Fibroblast of villous mesenchyme (primary cell): ENCODE measurements at regions not wholly inside any gene's neighbourhood (a gene's known extent, or its start where the extent isn't known, plus 50 kb on each side); places are given as distances from the start of the nearest gene placed in this dataset.

ENCODE experiments used
- DNase-seq: peaks from one replicate; pipeline ENCODE4 v3.0.0-alpha.2; 2010; ENCODE audit warnings: low read depth
- H3K4me3 ChIP-seq: 2 replicates; pipeline ENCODE4 v1.5.1; 2011; ENCODE audit warnings: low read depth, mild to moderate bottlenecking, low read length
- CTCF ChIP-seq: IDR thresholded peaks from 2 replicates; pipeline ENCODE4 v1.5.1; 2012; ENCODE audit warnings: low read depth, mild to moderate bottlenecking, low read length; ENCODE audit not compliant: insufficient read depth

DNA sequence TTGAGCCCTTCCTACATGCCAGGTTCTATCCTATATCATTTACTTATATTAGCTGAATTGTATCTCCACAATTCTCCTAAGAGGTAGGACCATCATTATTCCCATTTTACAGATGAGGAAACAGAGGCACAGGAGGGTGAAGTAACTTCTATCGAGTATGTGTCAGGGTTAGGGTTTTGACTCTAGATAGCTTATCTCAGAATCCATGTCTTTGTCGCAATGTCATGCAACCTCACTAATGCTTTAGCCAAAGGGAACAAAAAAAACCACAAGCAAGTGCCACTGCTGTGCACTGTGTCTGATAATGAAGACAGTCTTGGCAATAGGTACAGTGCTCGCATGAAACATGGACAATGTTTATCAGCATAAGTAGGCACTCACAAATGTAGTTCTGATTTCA lies 95.4 kb upstream of the CLDN14 start:
- no peak for DNase-seq
- TF ChIP-seq CTCF, result no peak
- H3K4me3 ChIP-seq, result no peak overlapping the region

- H3K4me3 ChIP-seq, result no peak overlapping the region
- DNase-seq, result no peak
- no peak for TF ChIP-seq CTCF
These were observed 96.5 kb upstream of the CLDN14 start for GRCh38 chr21:36576441-36576840.

- DNase-seq, result no peak
- H3K4me3 ChIP-seq, result no peak overlapping the region
- no peak for TF ChIP-seq CTCF
These were observed 100.0 kb upstream of the CLDN14 start for GRCh38 chr21:36579898-36580297.

GRCh38 chr21:36582271-36582670 lies 102.3 kb upstream of the CLDN14 start:
- no peak for DNase-seq
- TF ChIP-seq CTCF, result no peak

DNA sequence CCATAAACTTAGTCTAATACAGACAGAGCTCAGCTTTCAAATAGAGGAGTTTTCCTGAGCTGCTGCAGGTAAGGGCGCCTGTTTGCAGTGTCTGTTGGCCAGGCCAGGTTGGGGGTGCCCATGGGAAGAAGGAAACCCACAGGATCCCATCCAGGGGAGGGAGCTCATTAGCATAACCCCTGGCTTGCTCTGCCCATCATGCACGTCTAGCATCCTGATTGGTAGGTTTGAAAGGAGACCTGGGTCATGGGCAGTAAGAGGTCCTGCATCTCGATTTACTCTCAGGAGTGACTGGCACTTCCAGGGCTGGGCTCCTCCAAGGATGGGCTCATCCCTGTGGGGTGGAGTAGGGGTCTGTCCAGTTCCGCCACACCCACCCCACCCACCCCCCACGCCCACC lies 103.7 kb upstream of the CLDN14 start:
- H3K4me3 ChIP-seq, result no peak overlapping the region
- no peak for DNase-seq
- TF ChIP-seq CTCF, result no peak

More at GRCh38 chr21:36582271-36582670, 102.3 kb upstream of the CLDN14 start:
- no peak overlapping the region for H3K4me3 ChIP-seq

GRCh38 chr21:36584980-36585940 lies 105.3 kb upstream of the CLDN14 start:
- no peak overlapping the region for H3K4me3 ChIP-seq
- no peak for TF ChIP-seq CTCF
- no peak for DNase-seq
